Kidney (tissue), 13 donors: ENCODE measurements at regions not wholly inside any gene's neighbourhood (a gene's known extent, or its start where the extent isn't known, plus 50 kb on each side); places are given as distances from the start of the nearest gene placed in this dataset.

ENCODE experiments used
- DNase-seq, 5 donors: peaks; one replicate each; pipeline ENCODE4 v3.0.0-alpha.2; 2013 to 2020
- FAIRE-seq: peaks from 2 replicates; lab custom pipeline; 2012; peaks lifted over from hg19 to GRCh38; lab: Jason Lieb, UNC
- H3K27ac ChIP-seq, 2 donors: one replicate each; pipeline ENCODE4 v1.7.0; 2013; ENCODE audit warnings: low read depth in 2 of 2, low read length in 2 of 2, inconsistent platforms in 1 of 2
- H3K27me3 ChIP-seq: one replicate; pipeline ENCODE4 v1.7.1; 2013; ENCODE audit warnings: low read length, inconsistent platforms; ENCODE audit not compliant: control insufficient read depth, insufficient read depth
- H3K36me3 ChIP-seq, 3 donors: one replicate each; pipeline versions ENCODE4 v1.7.0 to v1.7.1; 2013; ENCODE audit warnings: low read length in 3 of 3, control low read depth in 1 of 3, inconsistent platforms in 1 of 3; ENCODE audit not compliant: insufficient read depth in 3 of 3, control insufficient read depth in 2 of 3
- H3K4me1 ChIP-seq, 3 donors: one replicate each; pipeline versions ENCODE4 v1.7.0 to v1.7.1; 2013; ENCODE audit warnings: low read length in 3 of 3, inconsistent platforms in 1 of 3, low read depth in 1 of 3; ENCODE audit not compliant: control insufficient read depth in 2 of 3, insufficient read depth in 2 of 3
- H3K4me3 ChIP-seq, 3 donors: one replicate each; pipeline versions ENCODE4 v1.7.0 to v1.8.1; 2013; ENCODE audit warnings: low read length in 3 of 3, control low read depth in 1 of 3, inconsistent platforms in 1 of 3
- H3K9ac ChIP-seq, 3 donors: one replicate each; pipeline versions ENCODE4 v1.7.0 to v1.7.1; 2013; ENCODE audit warnings: low read length in 3 of 3, control low read depth in 1 of 3, inconsistent platforms in 1 of 3
- H3K9me3 ChIP-seq, 3 donors: one replicate each; pipeline versions ENCODE4 v1.7.0 to v1.7.1; 2013; ENCODE audit warnings: low read length in 3 of 3, control low read depth in 1 of 3, inconsistent platforms in 1 of 3; ENCODE audit not compliant: control insufficient read depth in 2 of 3, insufficient read depth in 1 of 3
- intact Hi-C: fragments of 100-400 bp; cut with DNase I; formaldehyde crosslinking; loops from one replicate; pipeline ENCODE4 v1.11.1; 2022
- TF ChIP-seq, protein P1 (sequence below): IDR thresholded peaks from 3 replicates; pipeline ENCODE4 v1.5.1; 2012; ENCODE audit warnings: mild to moderate bottlenecking, moderate library complexity, borderline replicate concordance; ENCODE audit not compliant: insufficient read depth; ENCODE audit errors: extremely low read depth
- donor health status: control.
- donor health status: control.
- donor health status: control.
- donor health status: control.
- donor health status: control.
- donor health status: DM: yes; HTN: yes; CAD: no.
- donor health status: Normal renal cell carcinoma (clear cell type).

DNA sequence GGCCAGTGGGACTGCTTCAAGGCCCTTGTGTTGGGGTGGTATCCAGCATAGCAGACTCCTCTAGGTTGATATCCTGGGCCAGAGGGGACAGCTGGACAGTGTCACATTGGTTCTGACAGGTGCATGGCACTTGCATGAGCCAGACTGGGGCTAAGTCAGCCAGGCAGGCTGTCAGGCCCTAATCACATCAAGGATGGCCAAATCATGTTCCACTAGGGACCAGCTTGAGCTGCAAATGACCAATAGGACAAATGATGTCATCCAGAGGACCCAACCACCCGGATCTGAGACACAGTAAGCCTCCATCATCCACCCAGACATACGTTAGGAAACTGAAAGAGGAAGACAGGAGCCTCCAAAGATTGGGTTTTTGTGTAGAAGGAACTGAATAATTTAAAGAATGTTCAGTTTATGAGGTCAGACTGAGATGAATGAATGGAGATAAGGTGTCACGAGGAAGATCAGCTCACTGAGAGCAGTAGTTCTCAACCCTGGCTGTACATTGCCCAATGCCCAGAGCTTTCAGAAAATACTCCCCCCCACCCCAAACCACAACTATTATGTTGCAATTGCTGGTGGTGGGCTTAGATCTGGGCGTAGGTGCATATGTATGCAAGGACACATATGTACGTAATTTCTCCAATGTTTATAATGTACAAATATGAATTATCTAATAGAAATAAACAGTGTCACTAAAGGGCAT lies 75.2 kb upstream of the INHBA start:
- H3K9ac ChIP-seq: no peak overlapping the region
- DNase-seq (no peak), FAIRE-seq (no peak)
- H3K27me3 ChIP-seq: no peaks in the 10 kb centered on the region
- TF ChIP-seq, protein P1, sequence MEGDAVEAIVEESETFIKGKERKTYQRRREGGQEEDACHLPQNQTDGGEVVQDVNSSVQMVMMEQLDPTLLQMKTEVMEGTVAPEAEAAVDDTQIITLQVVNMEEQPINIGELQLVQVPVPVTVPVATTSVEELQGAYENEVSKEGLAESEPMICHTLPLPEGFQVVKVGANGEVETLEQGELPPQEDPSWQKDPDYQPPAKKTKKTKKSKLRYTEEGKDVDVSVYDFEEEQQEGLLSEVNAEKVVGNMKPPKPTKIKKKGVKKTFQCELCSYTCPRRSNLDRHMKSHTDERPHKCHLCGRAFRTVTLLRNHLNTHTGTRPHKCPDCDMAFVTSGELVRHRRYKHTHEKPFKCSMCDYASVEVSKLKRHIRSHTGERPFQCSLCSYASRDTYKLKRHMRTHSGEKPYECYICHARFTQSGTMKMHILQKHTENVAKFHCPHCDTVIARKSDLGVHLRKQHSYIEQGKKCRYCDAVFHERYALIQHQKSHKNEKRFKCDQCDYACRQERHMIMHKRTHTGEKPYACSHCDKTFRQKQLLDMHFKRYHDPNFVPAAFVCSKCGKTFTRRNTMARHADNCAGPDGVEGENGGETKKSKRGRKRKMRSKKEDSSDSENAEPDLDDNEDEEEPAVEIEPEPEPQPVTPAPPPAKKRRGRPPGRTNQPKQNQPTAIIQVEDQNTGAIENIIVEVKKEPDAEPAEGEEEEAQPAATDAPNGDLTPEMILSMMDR: no peak
- H3K4me3 ChIP-seq: no peak overlapping the region
- intact Hi-C loops: no loop called here
- H3K4me1 ChIP-seq: peaks cover 0 to 2% (median 0%) of the 10 kb centered on the region in 3 donors
- H3K27ac ChIP-seq: no peak overlapping the region
- no peaks in the 10 kb centered on the region for H3K9me3 ChIP-seq
- no peaks in the 10 kb centered on the region for H3K36me3 ChIP-seq

DNA sequence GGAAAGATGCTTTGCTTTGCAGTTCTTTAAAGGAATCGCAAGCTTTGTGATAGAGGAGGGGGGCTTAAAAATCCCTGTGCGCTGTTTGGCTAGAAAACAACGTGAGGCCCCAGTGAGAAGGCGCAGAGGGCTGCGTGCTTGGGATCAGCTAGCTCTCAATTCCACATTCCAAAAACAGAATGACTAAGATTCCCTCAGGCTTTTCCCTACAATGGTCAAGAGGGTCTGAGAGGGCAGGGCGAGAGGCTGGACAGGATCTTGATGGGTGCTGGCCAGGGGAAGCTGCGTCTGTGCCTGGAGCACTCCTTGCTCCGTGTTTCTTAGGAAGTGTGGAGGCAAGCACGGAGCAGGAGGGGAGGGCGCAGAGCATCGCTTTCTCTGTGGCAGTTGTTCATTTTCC lies 72.1 kb upstream of the INHBA start:
- no peaks in the 10 kb centered on the region for H3K27me3 ChIP-seq
- TF ChIP-seq, protein P1: no peak
- H3K27ac ChIP-seq: no peak overlapping the region
- intact Hi-C loops: no loop called here
- H3K4me3 ChIP-seq: no peak overlapping the region
- H3K36me3 ChIP-seq: no peaks in the 10 kb centered on the region
- H3K4me1 ChIP-seq: no peaks in the 10 kb centered on the region
- no peak overlapping the region for H3K9ac ChIP-seq
- no peak for DNase-seq
- no peaks in the 10 kb centered on the region for H3K9me3 ChIP-seq
- FAIRE-seq: no peak

DNA sequence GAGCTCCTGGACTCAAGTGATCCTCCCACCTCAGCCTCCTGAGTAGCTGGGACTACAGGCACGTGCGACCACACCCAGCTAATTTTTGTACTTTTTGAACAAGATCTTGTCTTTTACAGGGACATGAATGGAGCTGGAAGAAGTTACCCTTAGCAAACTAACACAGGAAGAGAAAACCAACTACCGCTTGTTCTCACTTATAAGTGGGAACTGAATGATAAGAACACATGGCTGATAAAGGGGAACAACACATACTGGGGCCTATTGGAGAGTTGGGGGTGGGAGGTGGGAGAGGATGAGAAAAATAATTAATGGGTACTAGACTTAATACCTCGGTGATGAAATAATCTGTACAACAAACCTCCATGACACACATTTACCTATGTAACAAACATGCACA lies 70.9 kb upstream of the INHBA start:
- intact Hi-C loops: no loop called here
- Histone ChIP-seq H3K9ac (no peak overlapping the region), H3K4me1 (no peaks in the 10 kb centered on the region), H3K27me3 (no peaks in the 10 kb centered on the region), H3K27ac (no peak overlapping the region), H3K4me3 (no peak overlapping the region), H3K9me3 (no peaks in the 10 kb centered on the region), H3K36me3 (no peaks in the 10 kb centered on the region)
- DNase-seq (no peak), FAIRE-seq (no peak)
- TF ChIP-seq, protein P1: no peak

DNA sequence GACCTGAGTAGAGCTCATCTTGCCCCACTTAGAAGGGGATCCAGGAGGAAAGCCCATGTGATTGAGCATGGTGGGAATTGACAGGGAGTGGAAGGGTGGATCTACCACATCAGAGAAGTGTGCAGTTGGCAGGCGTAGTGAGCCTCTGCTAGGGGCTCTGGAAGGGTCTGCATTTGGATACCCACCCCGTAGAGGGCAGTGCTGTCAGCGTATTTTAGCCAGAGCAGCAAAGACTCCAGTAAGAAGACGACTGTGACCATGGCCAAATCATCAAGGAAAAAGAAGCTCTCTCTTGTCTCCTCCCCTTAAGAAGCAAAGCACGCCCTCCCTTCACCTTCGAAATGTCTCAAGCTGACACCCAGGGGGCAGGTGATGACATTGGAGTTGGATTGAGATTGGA lies 68.8 kb upstream of the INHBA start:
- intact Hi-C loops: no loop called here
- H3K4me3 ChIP-seq: no peak overlapping the region
- DNase-seq (no peak), FAIRE-seq (no peak)
- TF ChIP-seq, protein P1: no peak
- H3K4me1 ChIP-seq: no peaks in the 10 kb centered on the region
- H3K27ac ChIP-seq: no peak overlapping the region
- H3K36me3 ChIP-seq: no peaks in the 10 kb centered on the region
- H3K27me3 ChIP-seq: no peaks in the 10 kb centered on the region
- H3K9me3 ChIP-seq: no peaks in the 10 kb centered on the region
- no peak overlapping the region for H3K9ac ChIP-seq
